Neural progenitor cell (in vitro differentiated cells): ENCODE measurements at regions not wholly inside any gene's neighbourhood (a gene's known extent, or its start where the extent isn't known, plus 50 kb on each side); places are given as distances from the start of the nearest gene placed in this dataset.

Experiments
- DNase-seq: peaks from one replicate; pipeline ENCODE4 v3.0.0-alpha.2; 2016; ENCODE audit warnings: low spot score
- H2AFZ ChIP-seq: fragments of 200-600 bp; sonication (generic); replicated peaks from 2 replicates; pipeline ENCODE4 v1.6.1; 2016; ENCODE audit warnings: antibody characterized with exemption
- H3F3A ChIP-seq: fragments of 200-600 bp; sonication (generic); 2 replicates; pipeline ENCODE4 v1.6.1; 2016; ENCODE audit warnings: antibody characterized with exemption, low read depth
- H3K27ac ChIP-seq: fragments of 200-600 bp; sonication (generic); 2 replicates; pipeline ENCODE4 v1.5.1; 2016; ENCODE audit warnings: mild to moderate bottlenecking
- H3K27me3 ChIP-seq: fragments of 200-600 bp; sonication (generic); 2 replicates; pipeline ENCODE4 v1.6.1; 2016; ENCODE audit warnings: mild to moderate bottlenecking, moderate library complexity
- H3K36me3 ChIP-seq: fragments of 200-600 bp; sonication (generic); 2 replicates; pipeline ENCODE4 v1.5.1; 2016
- H3K4me1 ChIP-seq: fragments of 200-600 bp; sonication (generic); 2 replicates; pipeline ENCODE4 v1.6.1; 2016; ENCODE audit warnings: mixed run types
- H3K4me2 ChIP-seq: fragments of 200-600 bp; sonication (generic); 2 replicates; pipeline ENCODE4 v1.6.1; 2016
- H3K4me3 ChIP-seq: fragments of 200-600 bp; sonication (generic); 2 replicates; pipeline ENCODE4 v1.5.1; 2016
- H3K79me2 ChIP-seq: fragments of 200-600 bp; sonication (generic); 2 replicates; pipeline ENCODE4 v1.6.1; 2016; ENCODE audit warnings: low read depth
- H3K9ac ChIP-seq: fragments of 200-600 bp; sonication (generic); 2 replicates; pipeline ENCODE4 v1.6.1; 2016
- H3K9me3 ChIP-seq: fragments of 200-600 bp; sonication (generic); 2 replicates; pipeline ENCODE4 v1.5.1; 2016; ENCODE audit warnings: low read depth
- H4K20me1 ChIP-seq: fragments of 200-600 bp; sonication (generic); 2 replicates; pipeline ENCODE4 v1.6.1; 2016; ENCODE audit warnings: low read depth
- H3K27ac Mint-ChIP-seq: 3 replicates; pipeline ENCODE4 v1.8.0; 2021; ENCODE audit warnings: mixed read lengths
- H3K27me3 Mint-ChIP-seq: 2 replicates; pipeline ENCODE4 v1.8.0; 2022; ENCODE audit warnings: low read depth, mild to moderate bottlenecking, inconsistent platforms, moderate library complexity, mixed read lengths; ENCODE audit not compliant: insufficient read depth
- H3K36me3 Mint-ChIP-seq: 3 replicates; pipeline ENCODE4 v1.8.0; 2021; ENCODE audit warnings: mixed read lengths
- H3K4me1 Mint-ChIP-seq: 3 replicates; pipeline ENCODE4 v1.8.0; 2021; ENCODE audit warnings: mixed read lengths
- H3K4me3 Mint-ChIP-seq: 3 replicates; pipeline ENCODE4 v1.8.0; 2021; ENCODE audit warnings: mild to moderate bottlenecking, moderate library complexity, mixed read lengths
- H3K9me3 Mint-ChIP-seq: 3 replicates; pipeline ENCODE4 v1.8.0; 2020; ENCODE audit warnings: mixed read lengths
- CTCF ChIP-seq: fragments of 200-600 bp; sonication (generic); IDR thresholded peaks from 2 replicates; pipeline ENCODE4 v1.5.1; 2017; ENCODE audit warnings: antibody characterized with exemption, mild to moderate bottlenecking
- EZH2 ChIP-seq: fragments of 200-600 bp; sonication (generic); IDR thresholded peaks from 2 replicates; pipeline ENCODE4 v1.6.1; 2017; ENCODE audit warnings: antibody characterized with exemption, mild to moderate bottlenecking, moderate library complexity
- EZH2phosphoT487 ChIP-seq: fragments of 200-600 bp; sonication (generic); IDR thresholded peaks from 2 replicates; pipeline ENCODE4 v1.6.1; 2017; ENCODE audit warnings: antibody characterized with exemption

- peaks cover 90% of the 10 kb centered on the region for H4K20me1 ChIP-seq
- H3K4me1 Mint-ChIP-seq: peaks cover 71% of the 10 kb centered on the region
- H3K27ac ChIP-seq: no peak overlapping the region
- H3K27me3 Mint-ChIP-seq: peaks cover 13% of the 10 kb centered on the region
- H2AFZ ChIP-seq: no peak overlapping the region
- H3K79me2 ChIP-seq: no peaks in the 10 kb centered on the region
- peak overlapping the region; percentile 19 for H3K4me2 ChIP-seq
- no peak overlapping the region for H3K4me3 ChIP-seq
- peaks cover 74% of the 10 kb centered on the region for H3F3A ChIP-seq
- H3K27ac Mint-ChIP-seq: peak overlapping the region; percentile 97
- H3K9ac ChIP-seq: no peak overlapping the region
- peaks cover 35% of the 10 kb centered on the region for H3K4me1 ChIP-seq
- DNase-seq: peak; percentile 53
- peak overlapping the region; percentile 77 for H3K4me3 Mint-ChIP-seq
- H3K27me3 ChIP-seq: peaks cover 97% of the 10 kb centered on the region
- H3K36me3 ChIP-seq: no peaks in the 10 kb centered on the region
- no peaks in the 10 kb centered on the region for H3K9me3 ChIP-seq
- H3K36me3 Mint-ChIP-seq: no peaks in the 10 kb centered on the region
- no peaks in the 10 kb centered on the region for H3K9me3 Mint-ChIP-seq
- peak; percentile 9 for TF ChIP-seq EZH2
- TF ChIP-seq EZH2phosphoT487: no peak
These were observed 219.2 kb downstream of the MEF2C start for GRCh38 chr5:88663793-88664216.

GRCh38 chr5:88662846-88663245 lies 220.1 kb downstream of the MEF2C start:
- H3K36me3 ChIP-seq: no peaks in the 10 kb centered on the region
- Mint-ChIP-seq H3K4me1 (peaks cover 62% of the 10 kb centered on the region), H3K27ac (peak overlapping the region; percentile 87), H3K36me3 (no peaks in the 10 kb centered on the region), H3K4me3 (peak overlapping the region; percentile 77), H3K27me3 (peaks cover 11% of the 10 kb centered on the region), H3K9me3 (no peaks in the 10 kb centered on the region)
- H2AFZ ChIP-seq: no peak overlapping the region
- peaks cover 84% of the 10 kb centered on the region for H4K20me1 ChIP-seq
- H3F3A ChIP-seq: peaks cover 73% of the 10 kb centered on the region
- peaks cover 97% of the 10 kb centered on the region for H3K27me3 ChIP-seq
- no peak overlapping the region for H3K4me2 ChIP-seq
- H3K9ac ChIP-seq: no peak overlapping the region
- no peak overlapping the region for H3K4me3 ChIP-seq
- TF ChIP-seq EZH2phosphoT487 (no peak), EZH2 (no peak), CTCF (no peak)
- H3K27ac ChIP-seq: no peak overlapping the region
- H3K79me2 ChIP-seq: no peaks in the 10 kb centered on the region
- H3K4me1 ChIP-seq: peaks cover 35% of the 10 kb centered on the region
- DNase-seq: no peak
- H3K9me3 ChIP-seq: no peaks in the 10 kb centered on the region

- peaks cover 35% of the 10 kb centered on the region for H3K4me1 ChIP-seq
These were observed 221.2 kb downstream of the MEF2C start for GRCh38 chr5:88661806-88662207.

More at GRCh38 chr5:88661806-88662207, 221.2 kb downstream of the MEF2C start:
- Histone ChIP-seq H3K36me3 (no peaks in the 10 kb centered on the region), H3K9ac (no peak overlapping the region), H2AFZ (no peak overlapping the region), H3K4me2 (peak overlapping the region; percentile 85), H4K20me1 (peaks cover 74% of the 10 kb centered on the region), H3K4me3 (peak overlapping the region; percentile 58), H3K9me3 (no peaks in the 10 kb centered on the region), H3K27me3 (peaks cover 97% of the 10 kb centered on the region), H3K79me2 (no peaks in the 10 kb centered on the region), H3K27ac (no peak overlapping the region), H3F3A (peaks cover 63% of the 10 kb centered on the region)
- Mint-ChIP-seq H3K27ac (peak overlapping the region; percentile 91), H3K36me3 (no peaks in the 10 kb centered on the region), H3K4me1 (peaks cover 53% of the 10 kb centered on the region), H3K4me3 (peak overlapping the region; percentile 87), H3K9me3 (no peaks in the 10 kb centered on the region), H3K27me3 (peaks cover 10% of the 10 kb centered on the region)
- DNase-seq: no peak
- TF ChIP-seq CTCF (no peak), EZH2phosphoT487 (peak; percentile 45)
